Lower leg skin (tissue), 3 donors: ENCODE measurements at regions not wholly inside any gene's neighbourhood (a gene's known extent, or its start where the extent isn't known, plus 50 kb on each side); places are given as distances from the start of the nearest gene placed in this dataset.

Source experiments
- POLR2A ChIP-seq, 2 donors: fragments of 450-650 bp; IDR thresholded peaks; one replicate each; pipeline ENCODE4 v1.6.1; 2016 to 2017; ENCODE audit warnings: antibody characterized with exemption in 2 of 2, mild to moderate bottlenecking in 1 of 2, moderate library complexity in 1 of 2
- TF ChIP-seq, protein P1 (sequence below), 3 donors: fragments of 450-650 bp; IDR thresholded peaks; one replicate each; pipeline ENCODE4 v1.5.1; 2016; ENCODE audit warnings: antibody characterized with exemption in 3 of 3, mild to moderate bottlenecking in 3 of 3, moderate library complexity in 2 of 3

DNA sequence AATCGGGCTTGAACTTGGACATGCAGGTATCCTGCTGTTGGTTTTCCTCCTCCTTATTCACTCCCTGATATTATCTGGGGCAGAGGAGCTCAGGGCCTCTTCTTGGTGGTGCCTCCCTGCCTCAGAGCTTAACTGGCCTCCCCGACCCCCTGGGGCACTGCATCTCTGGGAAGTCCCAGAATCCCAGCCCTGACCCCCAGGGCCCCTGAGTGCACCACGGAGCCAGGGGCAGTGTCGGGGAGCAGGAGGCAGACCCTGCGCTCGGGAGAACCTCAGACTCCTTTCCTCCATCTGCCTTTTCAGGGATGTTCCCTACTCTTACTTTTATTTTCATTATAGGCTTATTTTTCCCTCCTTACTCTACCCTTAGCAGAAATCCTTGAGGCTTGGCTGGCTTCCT, 537.0 kb downstream of the BRD1 start:
- TF ChIP-seq, protein P1, sequence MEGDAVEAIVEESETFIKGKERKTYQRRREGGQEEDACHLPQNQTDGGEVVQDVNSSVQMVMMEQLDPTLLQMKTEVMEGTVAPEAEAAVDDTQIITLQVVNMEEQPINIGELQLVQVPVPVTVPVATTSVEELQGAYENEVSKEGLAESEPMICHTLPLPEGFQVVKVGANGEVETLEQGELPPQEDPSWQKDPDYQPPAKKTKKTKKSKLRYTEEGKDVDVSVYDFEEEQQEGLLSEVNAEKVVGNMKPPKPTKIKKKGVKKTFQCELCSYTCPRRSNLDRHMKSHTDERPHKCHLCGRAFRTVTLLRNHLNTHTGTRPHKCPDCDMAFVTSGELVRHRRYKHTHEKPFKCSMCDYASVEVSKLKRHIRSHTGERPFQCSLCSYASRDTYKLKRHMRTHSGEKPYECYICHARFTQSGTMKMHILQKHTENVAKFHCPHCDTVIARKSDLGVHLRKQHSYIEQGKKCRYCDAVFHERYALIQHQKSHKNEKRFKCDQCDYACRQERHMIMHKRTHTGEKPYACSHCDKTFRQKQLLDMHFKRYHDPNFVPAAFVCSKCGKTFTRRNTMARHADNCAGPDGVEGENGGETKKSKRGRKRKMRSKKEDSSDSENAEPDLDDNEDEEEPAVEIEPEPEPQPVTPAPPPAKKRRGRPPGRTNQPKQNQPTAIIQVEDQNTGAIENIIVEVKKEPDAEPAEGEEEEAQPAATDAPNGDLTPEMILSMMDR (IDR thresholded peaks at IDR 0.05), result no peak
- TF ChIP-seq POLR2A (IDR thresholded peaks at IDR 0.05), result no peak
